Hematopoietic multipotent progenitor cell (in vitro differentiated cells): ENCODE measurements at regions not wholly inside any gene's neighbourhood (a gene's known extent, or its start where the extent isn't known, plus 50 kb on each side); places are given as distances from the start of the nearest gene placed in this dataset. TPM values are rescaled to one million over a fixed set of nuclear protein-coding genes. Genes with fewer than 3 reads are reported as not detected.
A peak's percentile ranks its signal among the peaks of the same experiment; 100 is the strongest.
"Not testable (repeated sequence)": the region's sequence is repeated elsewhere in the genome, so short reads cannot be mapped to it uniquely, and the experiment has no call there.

Source experiments
- DNase-seq, 3 donors: peaks; one replicate each; pipeline ENCODE4 v3.0.0-alpha.2; 2011 to 2015; ENCODE audit warnings: low read depth in 2 of 3, low spot score in 2 of 3
- small RNA-seq: library from RNA; depleted of rRNA; stranded (forward); fragments of <200 nt; gene quantifications from one replicate; pipeline ENCODE3, GENCODE V24; 2012

DNA sequence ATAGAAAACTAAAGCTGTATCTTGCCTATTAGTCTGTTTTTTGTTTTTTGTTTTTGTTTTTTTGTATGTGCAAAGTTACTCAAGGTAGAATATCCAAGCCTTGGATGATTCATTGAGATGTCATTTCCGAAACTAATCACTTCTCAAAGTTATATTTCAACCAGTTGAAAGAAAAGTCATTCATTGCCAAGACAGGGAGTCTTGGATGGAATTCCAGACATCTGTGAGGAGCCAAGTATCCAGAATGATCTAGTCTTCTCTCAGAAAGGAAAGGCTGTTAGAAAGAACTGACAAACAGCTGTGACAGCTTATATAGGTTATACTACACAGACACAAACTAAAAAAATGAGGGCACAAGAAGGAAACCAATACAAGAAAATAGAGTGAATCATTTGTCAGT is 141.1 kb upstream of the NDST3 start:
- no peak for DNase-seq

DNA sequence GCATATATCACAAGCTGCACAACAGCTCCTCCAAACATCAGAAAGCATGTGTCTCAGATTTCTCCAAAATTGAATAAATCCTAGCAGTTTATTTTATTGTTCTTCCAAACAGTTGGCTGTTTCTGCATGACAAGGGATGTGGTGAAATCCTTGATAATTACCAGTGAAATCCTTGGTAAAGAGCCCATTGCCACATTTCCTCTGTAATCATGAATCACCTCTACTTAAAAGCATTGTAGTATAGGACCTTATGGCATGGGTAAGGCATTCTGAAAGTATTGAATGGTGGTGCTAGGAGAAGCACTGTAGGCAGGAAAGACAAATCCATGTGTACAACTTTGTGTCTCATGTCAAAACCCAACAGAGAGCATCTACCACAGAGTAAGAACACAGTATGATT is 135.8 kb upstream of the NDST3 start:
- no peak for DNase-seq

DNA sequence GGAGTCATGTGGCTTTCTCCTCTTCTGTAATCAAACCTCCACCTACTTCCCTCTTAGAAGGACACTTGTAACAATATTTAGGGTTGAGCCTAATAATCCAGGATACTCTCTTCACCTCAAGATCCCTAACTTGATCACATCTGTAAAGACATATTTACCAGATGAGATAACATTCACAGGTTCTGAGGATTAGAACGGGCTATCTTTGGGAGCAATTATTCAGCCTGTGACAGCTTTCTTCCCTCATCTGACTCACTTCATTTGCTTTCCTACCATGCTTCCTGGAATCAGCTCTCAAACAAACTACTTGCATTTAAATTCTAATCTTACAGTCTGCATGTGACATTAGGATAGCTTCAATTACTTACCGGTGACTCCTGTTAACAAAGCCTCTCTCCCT is 133.5 kb upstream of the NDST3 start:
- no peak for DNase-seq

DNA sequence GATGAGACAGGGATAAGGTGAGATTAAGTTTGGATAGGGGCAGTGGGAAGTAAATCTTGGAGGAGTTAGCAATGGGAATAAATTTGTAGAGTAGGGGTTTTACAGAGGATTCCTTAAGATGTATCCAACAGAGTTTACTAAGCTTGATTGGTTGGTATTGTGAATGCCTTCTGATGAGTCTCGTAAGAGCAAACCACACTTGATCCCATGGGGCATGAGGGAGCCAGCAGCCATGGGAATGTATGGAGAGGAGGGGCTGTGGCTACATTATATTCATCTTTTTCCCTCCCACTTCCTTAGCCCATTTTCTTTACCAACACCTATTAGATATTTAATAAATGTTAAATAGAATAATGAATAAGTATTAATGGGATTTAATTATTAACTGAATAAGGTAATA is 126.6 kb upstream of the NDST3 start:
- no peak for DNase-seq

DNA sequence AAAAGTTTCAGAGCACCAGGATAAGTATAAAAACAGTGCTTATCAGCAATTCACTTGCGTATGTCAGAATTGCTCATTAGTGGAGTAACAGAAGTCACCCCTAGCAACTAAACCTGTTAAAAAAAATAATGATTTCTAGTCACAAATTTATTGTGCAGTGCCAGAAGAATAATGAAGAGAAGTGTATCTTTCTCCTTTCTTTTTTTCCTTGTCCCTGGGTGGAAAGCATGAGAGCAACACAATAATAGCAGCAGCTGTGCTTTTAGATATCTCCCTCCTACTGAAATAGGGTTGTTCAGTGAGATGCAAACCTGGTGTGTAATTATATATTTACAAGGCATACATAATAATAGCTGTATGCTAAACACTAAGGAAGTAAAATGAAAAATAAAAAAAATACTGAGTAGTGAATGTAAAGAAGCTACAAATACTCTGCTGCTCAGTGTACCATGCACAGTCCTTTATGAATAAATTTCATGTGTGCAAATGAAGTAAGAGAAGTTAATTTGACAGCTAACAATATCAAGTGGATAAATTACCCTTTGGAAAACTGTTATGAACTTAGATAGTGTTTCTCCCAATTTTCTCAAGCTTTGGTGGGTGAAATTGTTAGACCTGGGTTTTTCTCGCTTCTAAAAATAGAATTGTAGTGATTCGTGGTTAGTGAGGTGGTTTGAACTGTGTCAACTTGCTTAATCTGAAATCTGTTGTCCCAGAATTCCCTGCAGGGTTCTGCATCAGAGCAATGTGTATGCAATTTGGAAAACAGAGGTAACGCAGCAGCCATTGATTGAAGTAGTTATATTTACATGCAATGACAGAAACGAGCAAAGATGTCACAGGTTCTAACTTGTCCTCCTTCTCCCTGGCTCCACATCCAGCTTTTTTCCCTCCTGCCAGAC is 125.7 kb upstream of the NDST3 start:
- DNase-seq: no peak

DNA sequence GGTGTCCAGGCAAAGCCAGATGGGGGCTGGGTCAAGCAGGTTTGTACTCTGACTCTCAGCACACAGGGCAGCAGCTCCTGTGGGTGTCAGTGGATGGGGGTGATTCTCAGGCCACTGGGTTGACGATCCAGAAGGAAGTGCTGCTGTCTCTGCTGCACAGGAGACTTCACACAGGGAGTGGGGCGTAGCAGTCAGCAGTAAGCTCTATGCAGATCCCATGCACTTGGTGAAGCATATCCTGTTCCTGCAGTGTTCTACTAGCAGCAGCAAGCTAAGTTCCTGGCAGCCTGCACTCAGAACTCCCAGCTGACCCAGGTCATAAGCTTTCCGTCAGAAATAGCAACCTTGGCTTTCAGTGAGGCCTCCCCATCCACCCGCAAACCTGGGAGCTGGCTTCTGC is 117.6 kb upstream of the NDST3 start:
- DNase-seq: no peak

DNA sequence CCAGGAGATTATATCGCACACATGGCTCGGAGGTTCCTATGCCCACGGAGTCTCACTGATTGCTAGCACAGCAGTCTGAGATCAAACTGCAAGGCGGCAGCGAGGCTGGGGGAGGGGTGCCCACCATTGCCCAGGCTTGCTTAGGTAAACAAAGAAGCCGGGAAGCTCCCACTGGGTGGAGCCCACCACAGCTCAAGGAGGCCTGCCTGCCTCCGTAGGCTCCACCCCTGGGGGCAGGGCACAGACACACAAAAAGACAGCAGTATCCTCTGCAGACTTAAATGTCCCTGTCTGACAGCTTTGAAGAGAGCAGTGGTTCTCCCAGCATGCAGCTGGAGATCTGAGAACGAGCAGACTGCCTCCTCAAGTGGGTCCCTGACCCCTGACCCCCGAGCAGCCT is 112.0 kb upstream of the NDST3 start:
- DNase-seq: not testable (repeated sequence)

DNA sequence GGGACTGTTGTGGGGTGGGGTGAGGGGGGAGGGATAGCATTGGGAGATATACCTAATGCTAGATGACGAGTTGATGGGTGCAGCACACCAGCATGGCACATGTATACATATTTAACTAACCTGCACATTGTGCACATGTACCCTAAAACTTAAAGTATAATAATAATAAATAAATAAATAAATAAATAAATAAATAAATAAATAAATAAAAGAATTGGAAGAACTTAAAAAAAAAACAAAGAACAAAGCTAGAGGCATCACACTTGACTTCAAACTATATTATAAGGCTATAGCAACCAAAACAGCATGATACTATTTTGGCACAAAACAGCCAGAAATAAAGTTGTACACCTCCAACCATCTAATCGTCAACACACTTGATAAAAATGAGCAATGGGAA is 106.5 kb upstream of the NDST3 start:
- not testable (repeated sequence) for DNase-seq

DNA sequence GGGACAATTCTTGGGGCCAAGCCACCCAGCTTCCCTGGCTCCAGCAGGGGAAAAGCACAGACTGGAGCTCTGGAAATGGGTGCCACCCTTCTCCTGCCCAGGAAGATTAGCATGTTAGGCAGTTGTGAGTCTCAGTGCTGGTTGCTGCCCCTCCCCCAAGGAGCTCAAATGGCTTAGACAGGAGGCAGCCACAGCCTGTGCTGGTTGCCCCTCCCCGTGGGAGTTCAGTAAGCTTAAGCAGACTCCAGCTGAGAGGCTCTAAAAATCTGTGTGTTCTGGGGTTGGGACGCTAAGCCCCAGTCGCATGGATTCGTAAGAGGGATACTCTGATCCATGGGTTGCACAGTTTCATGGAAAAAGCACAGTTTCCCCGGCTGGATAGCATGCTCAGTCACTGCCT is 92.7 kb upstream of the NDST3 start:
- DNase-seq: no peak

DNA sequence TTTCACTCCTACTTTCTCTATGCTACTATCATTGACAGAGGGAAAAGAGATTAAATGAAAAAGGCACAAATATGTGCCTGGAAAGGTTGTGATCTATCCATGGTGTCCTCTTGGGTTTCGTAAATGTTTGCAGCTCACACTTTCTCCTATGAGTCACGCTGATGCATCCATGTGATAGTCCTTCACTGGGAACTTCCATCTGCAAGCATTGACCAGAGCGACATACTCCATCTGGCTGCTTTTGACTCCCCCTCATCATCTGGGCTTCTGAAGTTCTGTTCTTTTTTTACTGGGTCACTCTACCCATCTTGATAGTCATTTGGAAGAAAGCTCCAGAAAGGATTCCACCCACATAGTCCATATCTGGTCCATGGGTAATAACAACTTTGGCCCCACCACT is 84.7 kb upstream of the NDST3 start:
- no peak for DNase-seq

DNA sequence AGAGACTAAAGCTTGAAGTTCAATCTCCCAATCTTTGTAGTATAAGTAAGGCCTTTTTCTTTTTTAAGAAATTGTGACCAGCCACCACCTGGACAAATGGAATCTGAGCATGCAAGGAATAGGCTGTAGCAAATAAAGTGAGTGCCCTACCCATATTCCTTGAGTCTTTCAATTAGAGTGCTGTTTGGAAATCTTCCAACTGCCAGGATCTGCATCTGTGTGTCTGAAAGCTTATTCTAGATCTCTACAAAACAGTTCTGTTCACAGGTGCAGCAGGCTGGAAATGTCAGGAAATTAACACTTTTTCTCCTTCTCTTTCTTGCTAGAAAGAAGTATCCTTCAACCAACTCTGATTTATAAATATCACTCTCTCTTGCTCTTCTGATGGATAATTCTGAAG is 76.7 kb upstream of the NDST3 start:
- no peak for DNase-seq

DNA sequence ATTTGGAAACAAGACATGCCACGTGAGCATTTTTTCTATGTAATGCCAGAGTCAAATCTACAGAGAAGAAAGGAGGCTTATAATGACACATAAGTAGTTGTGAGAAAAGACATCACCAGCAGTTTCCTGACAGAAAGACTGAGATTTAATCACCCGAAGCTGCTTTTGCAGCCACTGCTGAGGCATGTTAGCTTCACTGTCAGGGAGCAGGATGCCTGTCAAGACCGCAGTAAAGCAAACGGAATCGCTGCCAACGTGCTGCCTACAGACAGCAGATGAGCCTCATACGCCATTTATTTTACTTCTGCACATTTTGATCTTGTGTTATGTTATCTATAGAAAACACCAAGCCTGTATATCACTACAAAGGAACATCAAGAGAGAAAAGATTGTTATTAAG is 68.7 kb upstream of the NDST3 start:
- DNase-seq: no peak

DNA sequence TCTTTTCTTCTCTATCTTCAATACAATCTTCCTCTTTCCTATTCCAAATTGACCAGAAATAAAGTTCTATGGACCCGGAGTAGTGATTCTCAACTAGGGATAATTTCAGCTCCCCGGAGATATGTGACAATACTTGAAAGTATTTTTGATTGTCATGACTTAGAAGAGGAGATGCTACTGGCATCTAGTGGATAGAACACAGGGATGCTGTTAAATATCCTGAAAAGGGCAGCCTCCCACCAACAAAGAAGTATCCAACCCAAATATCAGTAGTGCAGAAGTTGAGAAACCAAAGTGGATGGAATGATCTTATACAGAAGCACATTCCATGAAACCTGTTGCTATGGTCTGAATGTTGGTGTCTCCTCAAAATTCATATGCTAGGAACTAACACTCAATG is 65.7 kb upstream of the NDST3 start:
- no peak for DNase-seq

DNA sequence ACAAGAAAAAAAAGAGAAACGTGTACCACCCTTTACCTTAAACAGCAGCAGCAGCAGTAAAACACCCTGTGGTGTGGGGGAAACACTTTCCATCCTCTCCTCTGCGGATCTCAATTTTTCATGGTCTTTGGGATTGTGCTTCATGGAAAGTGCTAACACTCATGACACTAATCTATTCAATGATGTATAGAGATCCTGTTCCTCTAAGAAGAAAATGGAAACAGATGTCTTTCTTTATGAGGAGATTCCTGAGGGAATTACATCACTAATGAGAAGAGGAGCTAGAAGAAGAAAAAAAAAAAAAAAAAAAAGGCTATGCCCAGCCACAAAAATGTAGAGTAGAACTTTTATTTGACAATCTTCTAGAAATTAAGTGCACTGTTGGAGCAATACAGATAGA is 62.9 kb upstream of the NDST3 start:
- DNase-seq: no peak

DNA sequence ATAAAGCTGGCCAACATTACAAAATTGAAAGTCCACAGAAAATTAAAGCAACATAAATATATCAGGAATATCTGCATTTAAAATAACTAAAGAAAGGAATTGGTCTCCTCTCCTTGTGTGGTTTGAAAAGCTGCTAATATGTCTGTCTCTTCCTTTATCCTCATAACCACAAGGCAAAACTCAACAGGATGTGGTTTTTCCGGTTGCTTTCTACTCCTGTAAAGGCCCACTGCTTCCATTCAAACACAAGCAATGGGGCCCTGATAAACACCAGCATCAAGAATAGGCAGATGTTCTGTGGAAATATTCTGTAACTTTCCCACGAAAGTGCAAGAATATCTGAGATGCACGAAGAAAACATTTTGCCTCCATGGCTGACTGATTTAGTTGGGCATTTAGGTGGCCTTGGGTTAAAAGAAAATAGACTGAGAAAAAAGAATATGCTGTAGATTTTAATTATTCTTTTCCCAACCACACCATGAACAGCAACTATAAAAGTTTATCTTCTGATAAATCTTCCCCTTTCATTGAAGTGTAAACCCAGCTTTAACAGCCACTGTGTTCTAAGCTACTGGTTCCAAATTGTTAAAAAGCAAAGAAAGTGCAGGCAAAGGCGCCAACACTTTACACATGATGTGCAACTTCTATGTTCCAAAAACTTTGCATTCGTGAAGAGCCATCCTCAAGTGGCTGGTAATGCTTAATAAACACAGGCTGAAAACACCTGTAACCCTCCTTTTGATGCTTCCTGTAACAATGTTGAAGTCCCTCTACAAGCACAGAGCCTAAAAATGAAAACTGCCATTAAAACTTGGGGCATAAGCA is 50.5 kb upstream of the NDST3 start:
- DNase-seq: peak in 2 of 3 donors; percentile 24 to 61

DNA sequence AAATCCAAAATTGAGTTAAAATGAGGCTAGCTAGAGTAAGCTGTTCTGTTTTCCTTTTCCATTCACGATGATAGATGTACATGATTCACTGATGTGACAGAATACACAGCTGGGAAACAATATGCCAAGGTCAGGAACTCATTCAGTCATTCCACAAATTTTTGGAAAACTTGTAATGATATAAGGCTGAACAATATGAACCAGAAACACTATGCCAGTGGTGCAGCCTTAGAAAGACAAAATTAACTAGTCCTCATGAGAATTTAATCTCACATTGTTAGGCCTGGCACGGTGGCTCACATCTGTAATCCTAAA is 50.0 kb upstream of the NDST3 start:
- DNase-seq: no peak

Small RNA genes lying in the stretch of these regions (small RNA-seq; reads per million reads assigned to genes)
- not detected for gene AC107399.1
